Activated naive CD8-positive, alpha-beta T cell treated with anti-CD3 and anti-CD28 coated beads, Interleukin-2, amount 10 ng/mL, durations not matched to agents 7 days and 5 days (primary cell): ENCODE measurements at regions not wholly inside any gene's neighbourhood (a gene's known extent, or its start where the extent isn't known, plus 50 kb on each side); places are given as distances from the start of the nearest gene placed in this dataset.
"Not testable (repeated sequence)": the region's sequence is repeated elsewhere in the genome, so short reads cannot be mapped to it uniquely, and the experiment has no call there.

Source experiments
- ATAC-seq: fragments of 150-1000 bp; cut with Tn5 transposase; one replicate; pipeline ENCODE4 v1.10.0; 2021; ENCODE audit warnings: low read depth, moderate library complexity
- POLR2A ChIA-PET: fragments of 350-600 bp; sonication (Branson Sonifier 250); formaldehyde crosslinking; loops from one replicate; lab custom pipeline; 2021; ENCODE audit warnings: antibody characterized with exemption; lab: Charles Lee
- DNase-seq: peaks from one replicate; pipeline ENCODE4 v3.0.0; 2021
- H3K27ac Mint-ChIP-seq: one replicate; pipeline ENCODE4 v1.8.0; 2022; ENCODE audit warnings: mild to moderate bottlenecking, mixed read lengths
- H3K27me3 Mint-ChIP-seq: one replicate; pipeline ENCODE4 v1.8.0; 2022; ENCODE audit warnings: mild to moderate bottlenecking, moderate library complexity, mixed read lengths
- H3K36me3 Mint-ChIP-seq: one replicate; pipeline ENCODE4 v1.8.0; 2021; ENCODE audit warnings: mild to moderate bottlenecking, mixed read lengths
- H3K4me1 Mint-ChIP-seq: one replicate; pipeline ENCODE4 v1.8.0; 2021; ENCODE audit warnings: mixed read lengths
- H3K4me3 Mint-ChIP-seq: one replicate; pipeline ENCODE4 v1.8.0; 2022; ENCODE audit warnings: mild to moderate bottlenecking, moderate library complexity, mixed read lengths
- H3K9me3 Mint-ChIP-seq: one replicate; pipeline ENCODE4 v1.8.0; 2021; ENCODE audit warnings: mixed read lengths

DNA sequence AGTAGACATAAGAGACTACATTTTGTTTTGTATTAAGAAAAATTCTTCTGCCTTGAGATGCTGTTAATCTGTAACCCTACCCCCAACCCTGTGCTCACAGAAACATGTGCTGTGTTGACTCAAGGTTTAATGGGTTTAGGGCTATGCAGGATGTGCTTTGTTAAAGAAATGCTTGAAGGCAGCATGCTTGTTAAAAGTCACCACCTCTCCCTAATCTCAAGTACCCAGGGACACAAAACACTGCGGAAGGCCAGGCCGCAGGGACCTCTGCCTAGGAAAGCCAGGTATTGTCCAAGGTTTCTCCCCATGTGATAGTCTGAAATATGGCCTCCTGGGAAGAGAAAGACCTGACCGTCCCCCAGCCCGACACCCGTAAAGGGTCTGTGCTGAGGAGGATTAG is 947.7 kb upstream of the TMEFF2 start:
- not testable (repeated sequence) for DNase-seq

DNA sequence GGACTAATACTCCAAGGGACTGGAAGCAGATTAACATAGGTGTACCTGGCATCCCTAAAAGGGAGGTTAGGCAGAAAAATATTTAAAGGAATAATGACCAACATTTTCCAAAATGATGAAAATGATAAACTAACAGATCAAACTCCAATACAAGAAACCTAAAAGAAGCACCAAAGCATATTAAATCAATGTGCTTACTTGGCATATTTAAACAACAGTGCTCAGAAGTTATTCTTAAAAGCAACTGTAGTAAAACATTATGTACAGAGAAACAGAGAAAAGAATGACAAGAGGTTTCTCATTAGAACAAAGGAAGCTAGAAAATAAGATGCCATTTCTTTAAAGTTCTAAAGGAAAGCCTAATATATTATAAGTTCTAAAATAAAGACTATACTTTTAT is 947.3 kb upstream of the TMEFF2 start:
- no peaks in the 10 kb centered on the region for H3K36me3 Mint-ChIP-seq
- no peak overlapping the region for H3K4me3 Mint-ChIP-seq

More for the DNA sequence above, 947.7 kb upstream of the TMEFF2 start:
- H3K36me3 Mint-ChIP-seq, H3K9me3 Mint-ChIP-seq, H3K27me3 Mint-ChIP-seq, H3K4me1 Mint-ChIP-seq, H3K27ac Mint-ChIP-seq, POLR2A ChIA-PET, H3K4me3 Mint-ChIP-seq, ATAC-seq: not testable (repeated sequence)

DNA sequence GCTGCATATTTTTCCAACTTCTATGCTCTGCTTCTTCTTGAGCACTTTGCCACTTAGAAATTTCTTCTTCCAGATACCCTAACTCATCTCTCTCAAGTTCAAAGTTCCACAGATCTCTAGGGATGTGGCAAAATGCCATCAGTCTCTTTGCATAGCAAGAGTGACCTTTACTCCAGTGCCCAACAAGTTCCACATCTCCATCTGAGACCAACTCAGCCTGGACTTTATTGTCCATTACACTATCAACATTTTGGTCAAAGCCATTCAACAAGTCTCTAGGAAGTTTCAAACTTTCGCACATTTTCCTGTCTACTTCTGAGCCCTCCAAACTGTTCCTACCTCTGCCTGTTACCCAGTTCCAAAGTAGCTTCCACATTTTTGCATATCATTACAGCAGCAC is 946.2 kb upstream of the TMEFF2 start:
- ATAC-seq, DNase-seq, H3K36me3 Mint-ChIP-seq, H3K4me1 Mint-ChIP-seq, H3K4me3 Mint-ChIP-seq, H3K27ac Mint-ChIP-seq, POLR2A ChIA-PET, H3K27me3 Mint-ChIP-seq, H3K9me3 Mint-ChIP-seq: not testable (repeated sequence)

More for the DNA sequence above, 947.3 kb upstream of the TMEFF2 start:
- no peaks in the 10 kb centered on the region for H3K4me1 Mint-ChIP-seq
- POLR2A ChIA-PET, result no interaction called here
- no peak for ATAC-seq
- no peak for DNase-seq
- no peak overlapping the region for H3K27ac Mint-ChIP-seq
- no peaks in the 10 kb centered on the region for H3K9me3 Mint-ChIP-seq
- peaks cover 3% of the 10 kb centered on the region for H3K27me3 Mint-ChIP-seq

DNA sequence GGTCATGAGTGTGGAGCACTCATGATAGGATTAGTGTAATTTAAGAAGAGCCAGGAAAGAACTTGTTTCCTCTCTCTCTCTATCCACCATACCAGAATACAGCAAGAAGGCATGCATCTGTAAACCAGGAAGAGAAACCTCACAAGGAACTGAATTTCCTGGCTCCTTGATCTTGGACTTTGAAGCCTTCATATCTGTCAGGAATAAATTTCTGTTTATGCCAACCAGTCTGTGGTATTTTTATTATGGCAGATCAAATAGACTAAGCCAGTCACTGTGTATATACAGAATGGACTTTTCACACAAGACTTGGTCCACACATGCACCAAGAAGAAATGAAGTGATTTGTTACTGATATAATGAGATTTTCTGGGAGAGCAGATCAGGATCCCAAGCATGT is 930.1 kb upstream of the TMEFF2 start:
- H3K4me3 Mint-ChIP-seq, result no peak overlapping the region
- H3K36me3 Mint-ChIP-seq, result no peaks in the 10 kb centered on the region
- H3K27me3 Mint-ChIP-seq, result no peaks in the 10 kb centered on the region
- H3K27ac Mint-ChIP-seq, result no peak overlapping the region
- H3K9me3 Mint-ChIP-seq, result no peaks in the 10 kb centered on the region
- ATAC-seq (no peak), DNase-seq (no peak)
- H3K4me1 Mint-ChIP-seq, result no peaks in the 10 kb centered on the region
- POLR2A ChIA-PET, result no interaction called here

DNA sequence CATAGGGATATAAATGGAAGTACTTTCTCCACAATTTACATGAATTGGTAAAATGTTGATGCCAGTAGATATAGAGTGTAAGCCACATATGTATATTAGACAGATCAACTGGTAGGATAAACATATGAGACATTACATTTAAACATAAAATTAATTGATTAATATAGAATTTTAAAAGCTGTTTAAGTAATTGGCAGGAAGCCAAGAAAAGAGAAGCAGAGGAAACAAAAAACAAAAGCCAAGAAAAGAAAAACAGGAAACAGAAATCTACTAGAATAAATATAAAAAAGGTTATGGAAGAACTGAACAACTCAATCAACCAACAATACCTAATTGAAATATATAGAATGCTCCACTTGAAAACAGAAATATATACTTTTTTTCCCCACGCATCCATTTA is 920.1 kb upstream of the TMEFF2 start:
- Mint-ChIP-seq H3K4me3 (no peak overlapping the region), H3K36me3 (no peaks in the 10 kb centered on the region)
- no peak for ATAC-seq

DNA sequence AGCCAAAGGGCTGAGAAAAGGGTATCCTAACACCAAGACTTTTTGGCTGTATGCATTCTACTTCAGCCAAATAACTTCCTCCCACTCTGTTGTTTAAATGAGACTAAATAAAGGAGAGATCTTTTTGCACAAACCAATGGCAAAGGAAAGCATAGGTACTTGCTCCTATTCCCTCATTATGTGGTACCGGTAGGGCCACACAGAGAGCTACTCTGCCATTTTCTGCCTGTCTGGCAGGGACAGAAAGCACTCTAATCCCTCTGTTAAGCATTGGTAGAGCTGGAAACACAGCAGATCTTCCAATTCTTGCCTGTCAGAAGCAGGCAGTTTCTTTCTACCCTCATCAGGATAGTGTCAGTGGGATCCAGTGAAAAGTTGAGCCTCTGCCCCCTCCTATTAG is 918.3 kb upstream of the TMEFF2 start:
- no peaks in the 10 kb centered on the region for H3K27me3 Mint-ChIP-seq
- POLR2A ChIA-PET, result no interaction called here
- DNase-seq, result no peak
- ATAC-seq, result no peak
- H3K4me1 Mint-ChIP-seq, result no peaks in the 10 kb centered on the region
- H3K4me3 Mint-ChIP-seq, result no peak overlapping the region
- no peaks in the 10 kb centered on the region for H3K9me3 Mint-ChIP-seq
- no peak overlapping the region for H3K27ac Mint-ChIP-seq
- no peaks in the 10 kb centered on the region for H3K36me3 Mint-ChIP-seq

More for the DNA sequence above, 920.1 kb upstream of the TMEFF2 start:
- POLR2A ChIA-PET, result no interaction called here
- Mint-ChIP-seq H3K27ac (no peak overlapping the region), H3K27me3 (no peaks in the 10 kb centered on the region), H3K4me1 (no peaks in the 10 kb centered on the region), H3K9me3 (no peaks in the 10 kb centered on the region)
- no peak for DNase-seq

DNA sequence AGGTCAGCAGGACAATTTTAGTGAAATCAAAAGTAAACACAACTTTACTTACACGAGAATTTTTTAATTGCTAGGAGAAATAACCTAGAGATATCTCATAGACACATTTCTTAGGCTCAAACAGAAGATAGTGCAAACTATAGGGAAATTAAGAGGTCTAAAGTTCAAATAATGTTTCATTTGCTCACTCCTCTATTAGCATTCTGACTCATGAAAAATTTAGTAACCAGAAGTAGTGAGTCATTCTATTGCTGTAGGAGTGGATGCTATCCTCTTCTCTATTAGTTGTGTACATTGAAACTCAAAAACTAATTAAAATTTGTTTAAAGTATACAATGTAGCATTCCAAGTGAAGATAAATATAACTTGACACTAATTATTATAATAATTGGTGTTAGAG is 908.3 kb upstream of the TMEFF2 start:
- DNase-seq (no peak), ATAC-seq (no peak)
- H3K27me3 Mint-ChIP-seq, result no peaks in the 10 kb centered on the region
- H3K4me1 Mint-ChIP-seq, result no peaks in the 10 kb centered on the region
- POLR2A ChIA-PET, result no interaction called here
- H3K36me3 Mint-ChIP-seq, result no peaks in the 10 kb centered on the region
- no peaks in the 10 kb centered on the region for H3K9me3 Mint-ChIP-seq
- H3K27ac Mint-ChIP-seq, result no peak overlapping the region
- H3K4me3 Mint-ChIP-seq, result no peak overlapping the region

DNA sequence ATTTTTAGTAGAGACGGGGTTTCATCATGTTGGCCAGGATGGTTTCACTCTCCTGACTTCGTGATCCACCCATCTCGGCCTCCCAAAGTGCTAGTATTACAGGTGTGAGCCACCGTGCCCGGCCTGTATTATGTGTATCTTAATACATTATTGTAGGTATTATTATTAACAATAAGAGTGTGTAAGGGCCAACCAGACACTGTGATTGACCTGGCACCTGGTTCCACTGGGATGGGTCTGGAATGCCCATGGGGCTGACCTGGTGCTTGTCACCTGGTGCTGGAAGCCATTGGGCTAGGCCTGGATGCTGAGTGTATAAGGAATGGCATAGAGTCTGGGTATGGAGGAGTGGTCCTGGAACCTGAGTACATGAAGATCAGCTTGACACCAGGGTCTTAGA is 906.9 kb upstream of the TMEFF2 start:
- Mint-ChIP-seq H3K9me3 (no peaks in the 10 kb centered on the region), H3K27me3 (no peaks in the 10 kb centered on the region), H3K4me1 (no peaks in the 10 kb centered on the region), H3K4me3 (no peak overlapping the region), H3K27ac (no peak overlapping the region), H3K36me3 (no peaks in the 10 kb centered on the region)
- ATAC-seq (no peak), DNase-seq (no peak)
- POLR2A ChIA-PET, result no interaction called here

DNA sequence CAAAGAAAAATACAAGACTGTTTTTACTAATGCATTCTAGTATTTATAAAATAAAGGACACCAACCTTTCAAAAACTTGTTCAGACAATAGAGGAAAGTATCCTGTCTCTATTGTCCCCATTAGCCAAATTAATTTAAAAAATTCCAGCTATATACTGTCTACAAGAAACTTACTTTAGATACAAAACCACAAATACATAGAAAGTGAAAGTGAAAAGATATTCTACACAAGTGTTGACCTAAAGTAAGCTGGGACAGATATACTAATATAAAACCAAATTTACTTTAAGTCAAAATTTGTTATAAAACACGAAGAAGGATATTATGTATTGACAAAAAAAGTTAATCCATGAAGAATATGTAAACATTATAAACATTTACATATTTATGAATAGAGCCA is 893.3 kb upstream of the TMEFF2 start:
- Mint-ChIP-seq H3K36me3 (no peaks in the 10 kb centered on the region), H3K9me3 (no peaks in the 10 kb centered on the region), H3K27ac (no peak overlapping the region), H3K4me1 (peaks cover 2% of the 10 kb centered on the region), H3K27me3 (no peaks in the 10 kb centered on the region), H3K4me3 (no peak overlapping the region)
- ATAC-seq (no peak), DNase-seq (no peak)
- POLR2A ChIA-PET, result no interaction called here

DNA sequence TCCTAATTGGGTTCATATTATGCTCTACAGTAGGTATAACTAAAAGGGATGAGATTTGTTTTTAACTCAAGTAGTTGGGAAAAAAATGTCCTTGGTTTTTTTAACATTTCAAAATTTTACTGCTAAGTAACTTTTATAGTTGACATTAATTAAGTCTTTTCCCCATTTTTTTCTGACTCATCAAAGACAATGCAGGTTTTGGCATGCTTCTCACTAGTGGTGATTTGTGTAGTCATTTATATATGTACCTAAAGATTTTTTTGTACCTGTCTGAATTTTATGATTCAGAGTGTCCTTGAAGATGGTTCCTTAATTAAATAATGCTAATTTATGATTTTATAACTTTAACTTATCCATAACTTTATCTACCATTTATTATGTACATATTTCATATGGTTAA is 882.3 kb upstream of the TMEFF2 start:
- ATAC-seq (no peak), DNase-seq (no peak)
- no peak overlapping the region for H3K4me3 Mint-ChIP-seq
- no peaks in the 10 kb centered on the region for H3K27me3 Mint-ChIP-seq
- H3K36me3 Mint-ChIP-seq, result no peaks in the 10 kb centered on the region
- H3K27ac Mint-ChIP-seq, result no peak overlapping the region
- POLR2A ChIA-PET, result no interaction called here
- H3K9me3 Mint-ChIP-seq, result no peaks in the 10 kb centered on the region
- no peaks in the 10 kb centered on the region for H3K4me1 Mint-ChIP-seq

DNA sequence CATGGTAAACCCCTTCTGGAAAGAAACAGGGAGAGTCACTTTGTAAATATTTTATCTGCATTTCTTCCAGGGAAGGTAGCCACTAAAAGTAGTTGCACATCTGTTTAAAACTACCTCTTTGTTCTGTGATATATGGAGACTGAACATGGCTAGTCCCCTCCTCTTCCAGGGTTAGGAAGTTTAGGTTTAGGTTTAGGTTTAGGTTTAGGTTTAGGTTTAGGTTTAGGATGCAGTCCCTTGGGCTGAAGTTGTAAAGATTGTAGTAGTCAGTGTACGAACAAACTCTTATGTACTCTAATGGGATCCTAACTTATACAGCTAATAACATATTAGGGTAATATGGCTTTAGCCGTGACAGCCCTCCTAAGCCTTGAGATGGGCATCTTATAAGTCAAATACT is 880.2 kb upstream of the TMEFF2 start:
- DNase-seq (no peak), ATAC-seq (no peak)
- H3K36me3 Mint-ChIP-seq, result no peaks in the 10 kb centered on the region
- no peak overlapping the region for H3K27ac Mint-ChIP-seq
- no peaks in the 10 kb centered on the region for H3K27me3 Mint-ChIP-seq
- H3K4me3 Mint-ChIP-seq, result no peak overlapping the region
- POLR2A ChIA-PET, result no interaction called here
- no peaks in the 10 kb centered on the region for H3K4me1 Mint-ChIP-seq
- no peaks in the 10 kb centered on the region for H3K9me3 Mint-ChIP-seq

DNA sequence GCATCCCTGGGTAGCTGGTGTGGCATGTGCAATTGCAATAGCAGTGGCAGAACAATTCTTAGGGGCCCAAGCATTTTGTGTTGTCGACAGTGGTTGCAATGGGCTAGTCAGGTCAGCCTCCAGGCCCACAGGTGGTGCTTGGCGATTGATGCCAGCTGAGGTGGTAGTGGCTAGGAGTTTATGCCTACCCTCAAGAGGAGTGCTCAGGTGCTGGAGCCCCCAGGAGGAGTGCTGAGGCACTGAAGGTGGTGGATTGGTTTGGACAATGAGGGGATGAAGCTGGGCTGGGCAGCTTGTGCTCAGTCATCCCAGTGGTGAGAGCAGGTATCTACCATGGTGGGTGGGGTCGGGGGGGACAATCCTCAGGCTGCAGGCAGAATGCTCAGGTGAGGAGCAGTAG is 877.9 kb upstream of the TMEFF2 start:
- H3K4me1 Mint-ChIP-seq, result no peaks in the 10 kb centered on the region
- no peak overlapping the region for H3K27ac Mint-ChIP-seq
- H3K27me3 Mint-ChIP-seq, result no peaks in the 10 kb centered on the region
- H3K4me3 Mint-ChIP-seq, result no peak overlapping the region
- no peaks in the 10 kb centered on the region for H3K9me3 Mint-ChIP-seq
- no peak for DNase-seq
- no peak for ATAC-seq
- POLR2A ChIA-PET, result no interaction called here
- no peaks in the 10 kb centered on the region for H3K36me3 Mint-ChIP-seq

DNA sequence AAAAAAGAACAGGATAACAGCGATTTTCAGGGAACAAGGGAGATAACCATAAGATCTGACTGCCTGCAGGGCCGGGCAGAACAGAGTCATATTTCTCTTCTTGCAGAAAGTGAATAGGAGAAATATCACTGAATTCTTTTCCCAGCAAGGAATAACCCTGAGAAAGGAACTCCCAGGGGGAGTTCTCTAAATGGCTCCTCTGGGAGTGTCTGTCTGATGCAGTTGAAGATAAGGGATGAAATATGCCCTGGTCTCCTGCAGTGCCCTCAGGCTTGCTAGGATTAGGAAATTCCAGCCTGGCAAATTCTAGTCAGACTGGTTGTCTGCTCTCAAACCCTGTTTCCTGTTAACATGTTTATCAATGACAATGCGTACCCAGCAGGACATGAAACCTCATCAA is 830.8 kb upstream of the TMEFF2 start:
- ATAC-seq, H3K9me3 Mint-ChIP-seq, H3K27me3 Mint-ChIP-seq, DNase-seq, H3K4me1 Mint-ChIP-seq, H3K4me3 Mint-ChIP-seq, H3K36me3 Mint-ChIP-seq, POLR2A ChIA-PET, H3K27ac Mint-ChIP-seq: not testable (repeated sequence)

DNA sequence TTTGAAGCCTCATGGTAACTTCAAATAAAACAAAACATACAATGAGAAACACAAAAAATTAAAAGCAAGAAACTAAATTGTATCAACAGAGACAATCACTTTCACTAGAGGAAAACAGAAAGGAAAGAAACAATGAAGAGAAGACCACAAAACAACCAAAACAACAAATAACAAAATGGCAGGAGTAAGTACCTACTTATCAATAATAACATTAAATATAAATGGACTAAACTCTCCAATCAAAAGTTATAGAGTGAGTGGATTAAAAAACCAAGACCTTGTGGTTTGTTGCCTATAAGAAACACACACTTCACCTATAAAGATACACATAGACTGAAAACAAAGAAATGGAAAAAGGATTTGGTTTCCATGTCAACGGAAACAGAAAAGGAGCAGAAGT is 830.1 kb upstream of the TMEFF2 start:
- no peak overlapping the region for H3K27ac Mint-ChIP-seq
- no peak overlapping the region for H3K4me3 Mint-ChIP-seq
- H3K9me3 Mint-ChIP-seq, result peaks cover 9% of the 10 kb centered on the region
- ATAC-seq (no peak), DNase-seq (no peak)
- H3K27me3 Mint-ChIP-seq, result no peaks in the 10 kb centered on the region
- POLR2A ChIA-PET, result no interaction called here
- no peaks in the 10 kb centered on the region for H3K4me1 Mint-ChIP-seq
- no peaks in the 10 kb centered on the region for H3K36me3 Mint-ChIP-seq

DNA sequence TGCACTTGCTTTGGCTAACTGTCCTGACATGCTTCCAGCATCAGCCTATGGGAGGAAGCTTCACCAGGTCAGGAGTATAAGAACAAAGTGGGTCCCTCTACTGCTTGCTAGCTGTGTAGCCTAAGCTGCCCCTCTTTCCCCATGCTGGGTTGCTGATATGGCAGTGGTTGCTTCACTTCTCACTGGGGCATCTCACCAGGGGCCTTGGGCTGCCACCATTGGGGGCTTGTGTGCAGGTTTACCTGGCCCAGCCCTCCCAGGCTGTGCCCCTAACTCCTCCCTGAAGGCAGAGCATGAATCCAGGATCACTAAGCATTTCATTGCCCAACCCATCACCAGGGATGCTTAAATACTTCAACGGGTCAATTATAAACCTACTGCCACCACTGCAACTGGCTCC is 817.1 kb upstream of the TMEFF2 start:
- POLR2A ChIA-PET, result no interaction called here
- no peaks in the 10 kb centered on the region for H3K27me3 Mint-ChIP-seq
- no peak overlapping the region for H3K27ac Mint-ChIP-seq

More for the DNA sequence above, 817.1 kb upstream of the TMEFF2 start:
- Mint-ChIP-seq H3K4me3 (no peak overlapping the region), H3K4me1 (no peaks in the 10 kb centered on the region), H3K9me3 (peaks cover 2% of the 10 kb centered on the region), H3K36me3 (no peaks in the 10 kb centered on the region)
- DNase-seq (no peak), ATAC-seq (no peak)
